Lower leg skin (tissue), 4 donors: ENCODE measurements at regions not wholly inside any gene's neighbourhood (a gene's known extent, or its start where the extent isn't known, plus 50 kb on each side); places are given as distances from the start of the nearest gene placed in this dataset.

Experiments
- DNase-seq, 2 donors: peaks; one replicate each; pipeline ENCODE4 v3.0.0-alpha.2; 2019; ENCODE audit warnings: low spot score in 2 of 2
- H3K4me3 ChIP-seq: fragments of 200-600 bp; sonication (generic); 2 replicates; pipeline ENCODE4 v1.5.1; 2017; ENCODE audit warnings: mild to moderate bottlenecking, low read depth; ENCODE audit not compliant: poor library complexity, severe bottlenecking
- CTCF ChIP-seq, 3 donors: fragments of 450-650 bp; IDR thresholded peaks; one replicate each; pipeline ENCODE4 v1.5.1; 2016; ENCODE audit warnings: antibody characterized with exemption in 3 of 3, mild to moderate bottlenecking in 3 of 3, moderate library complexity in 2 of 3
- POLR2A ChIP-seq, 2 donors: fragments of 450-650 bp; IDR thresholded peaks; one replicate each; pipeline ENCODE4 v1.6.1; 2016 to 2017; ENCODE audit warnings: antibody characterized with exemption in 2 of 2, mild to moderate bottlenecking in 1 of 2, moderate library complexity in 1 of 2
- WGBS, 2 donors: methylation state at CpG; one replicate each; pipeline ENCODE4 v1.1.5; 2018; 5-methylcytosine and 5-hydroxymethylcytosine counted together
- intact Hi-C: fragments of 100-400 bp; cut with DNase I; formaldehyde crosslinking; loops from one replicate; pipeline ENCODE4 v1.15.0; 2023; ENCODE audit warnings: low total_unique reads

GRCh38 chr6:169854083-169854725, 102.8 kb downstream of the ERMARD start:
- H3K4me3 ChIP-seq, result no peak overlapping the region
- no peak for TF ChIP-seq CTCF (IDR thresholded peaks at IDR 0.05)
- no peak for TF ChIP-seq POLR2A (IDR thresholded peaks at IDR 0.05)
- DNase-seq, result peak in 1 of 2 donors; percentile 78
- intact Hi-C loops, result no loop called here
- WGBS, 2 donors, result 93 to 95% methylated on average over 9 to 12 of the region's 12 CpGs

GRCh38 chr6:169853196-169854082, 102.0 kb downstream of the ERMARD start:
- TF ChIP-seq POLR2A (IDR thresholded peaks at IDR 0.05), result no peak
- TF ChIP-seq CTCF (IDR thresholded peaks at IDR 0.05), result no peak
- WGBS, 2 donors, result 68 to 70% methylated on average over 20 of the region's 20 CpGs
- H3K4me3 ChIP-seq, result no peak overlapping the region
- intact Hi-C loops, result no loop called here
- DNase-seq, result peak; percentile 6 to 57

- DNase-seq, result peak; percentile 8 to 66
- intact Hi-C loops, result no loop called here
- H3K4me3 ChIP-seq, result no peak overlapping the region
- TF ChIP-seq CTCF (IDR thresholded peaks at IDR 0.05), result no peak
- TF ChIP-seq POLR2A (IDR thresholded peaks at IDR 0.05), result no peak
- WGBS, 2 donors, result 56 to 62% methylated on average over 5 of the region's 5 CpGs
Observed at GRCh38 chr6:169852504-169853195, 101.2 kb downstream of the ERMARD start.

GRCh38 chr6:169851641-169852503, 100.5 kb downstream of the ERMARD start:
- peak; percentile 11 to 79 for DNase-seq

More at GRCh38 chr6:169851641-169852503, 100.5 kb downstream of the ERMARD start:
- H3K4me3 ChIP-seq, result no peak overlapping the region
- TF ChIP-seq POLR2A (IDR thresholded peaks at IDR 0.05) (no peak), CTCF (IDR thresholded peaks at IDR 0.05) (no peak)
- intact Hi-C loops, result no loop called here
- 57 to 58% methylated on average over 22 of the region's 22 CpGs for WGBS, 2 donors
